ENCODE measurements at regions not wholly inside any gene's neighbourhood (a gene's known extent, or its start where the extent isn't known, plus 50 kb on each side); places are given as distances from the start of the nearest gene placed in this dataset.

DNA sequence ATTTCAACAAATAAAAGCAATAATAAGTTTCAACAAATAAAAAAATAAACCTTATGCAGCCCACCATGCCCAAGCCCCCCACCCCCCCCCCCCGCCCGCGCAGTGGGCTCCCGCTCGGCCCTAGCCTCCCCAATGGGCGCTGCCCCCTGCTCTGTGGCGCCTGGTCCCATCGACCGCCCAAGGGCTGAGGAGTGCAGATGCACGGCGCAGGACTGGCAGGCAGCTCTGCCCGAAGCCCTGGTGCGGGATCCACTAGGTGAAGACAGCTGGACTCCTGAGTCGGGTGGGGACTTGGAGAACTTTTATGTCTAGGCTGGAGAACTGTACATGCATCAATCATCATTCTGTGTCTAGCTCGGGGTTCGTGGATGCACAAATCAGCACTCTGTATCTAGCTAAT, 779.6 kb downstream of the DACH1 start:
- peaks cover 3% of the 10 kb centered on the region for H3K4me1 Mint-ChIP-seq (ENCODE audit: low read depth)
- TF ChIP-seq, protein P1, sequence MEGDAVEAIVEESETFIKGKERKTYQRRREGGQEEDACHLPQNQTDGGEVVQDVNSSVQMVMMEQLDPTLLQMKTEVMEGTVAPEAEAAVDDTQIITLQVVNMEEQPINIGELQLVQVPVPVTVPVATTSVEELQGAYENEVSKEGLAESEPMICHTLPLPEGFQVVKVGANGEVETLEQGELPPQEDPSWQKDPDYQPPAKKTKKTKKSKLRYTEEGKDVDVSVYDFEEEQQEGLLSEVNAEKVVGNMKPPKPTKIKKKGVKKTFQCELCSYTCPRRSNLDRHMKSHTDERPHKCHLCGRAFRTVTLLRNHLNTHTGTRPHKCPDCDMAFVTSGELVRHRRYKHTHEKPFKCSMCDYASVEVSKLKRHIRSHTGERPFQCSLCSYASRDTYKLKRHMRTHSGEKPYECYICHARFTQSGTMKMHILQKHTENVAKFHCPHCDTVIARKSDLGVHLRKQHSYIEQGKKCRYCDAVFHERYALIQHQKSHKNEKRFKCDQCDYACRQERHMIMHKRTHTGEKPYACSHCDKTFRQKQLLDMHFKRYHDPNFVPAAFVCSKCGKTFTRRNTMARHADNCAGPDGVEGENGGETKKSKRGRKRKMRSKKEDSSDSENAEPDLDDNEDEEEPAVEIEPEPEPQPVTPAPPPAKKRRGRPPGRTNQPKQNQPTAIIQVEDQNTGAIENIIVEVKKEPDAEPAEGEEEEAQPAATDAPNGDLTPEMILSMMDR (IDR thresholded peaks at IDR 0.05; ENCODE audit: unreplicated experiment), result no peak
- H3K36me3 Mint-ChIP-seq (ENCODE audit: insufficient read depth), result no peaks in the 10 kb centered on the region
- peaks cover 9% of the 10 kb centered on the region for H3K9me3 Mint-ChIP-seq (ENCODE audit: low read depth)
- DNase-seq (ENCODE audit: low spot score, unreplicated experiment), result no peak
- no peak overlapping the region for H3K27ac Mint-ChIP-seq
- H3K4me3 Mint-ChIP-seq (ENCODE audit: low read depth), result no peak overlapping the region
- H3K27me3 Mint-ChIP-seq, result no peaks in the 10 kb centered on the region

DNA sequence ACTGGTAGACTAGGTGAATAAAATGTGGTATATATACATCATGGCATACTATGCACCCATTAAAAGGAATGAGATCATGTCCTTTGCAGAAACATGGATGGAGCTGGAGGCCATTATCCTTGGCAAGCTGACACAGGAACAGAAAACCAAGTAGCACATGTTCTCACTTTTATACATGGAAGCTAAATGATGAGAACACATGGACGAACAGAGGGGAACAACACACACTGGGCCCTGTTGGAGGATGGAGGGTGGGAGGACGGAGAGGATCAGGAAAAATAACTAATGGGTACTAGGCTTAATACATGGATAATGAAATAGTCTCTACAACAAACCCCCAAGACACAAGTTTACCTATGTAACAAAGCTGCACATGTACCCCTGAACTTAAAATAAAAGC, 780.0 kb downstream of the DACH1 start:
- Mint-ChIP-seq H3K4me1 (ENCODE audit: low read depth) (peaks cover 3% of the 10 kb centered on the region), H3K36me3 (ENCODE audit: insufficient read depth) (no peaks in the 10 kb centered on the region), H3K9me3 (ENCODE audit: low read depth) (peaks cover 9% of the 10 kb centered on the region), H3K27ac (no peak overlapping the region), H3K4me3 (ENCODE audit: low read depth) (no peak overlapping the region), H3K27me3 (no peaks in the 10 kb centered on the region)
- TF ChIP-seq, protein P1 (IDR thresholded peaks at IDR 0.05; ENCODE audit: unreplicated experiment), result no peak
- DNase-seq (ENCODE audit: low spot score, unreplicated experiment), result no peak

- Mint-ChIP-seq H3K4me1 (ENCODE audit: low read depth) (peaks cover 3% of the 10 kb centered on the region), H3K36me3 (ENCODE audit: insufficient read depth) (no peaks in the 10 kb centered on the region), H3K27me3 (no peaks in the 10 kb centered on the region), H3K27ac (no peak overlapping the region), H3K9me3 (ENCODE audit: low read depth) (peaks cover 4% of the 10 kb centered on the region), H3K4me3 (ENCODE audit: low read depth) (no peak overlapping the region)
- no peak for DNase-seq (ENCODE audit: low spot score, unreplicated experiment)
- TF ChIP-seq, protein P1 (IDR thresholded peaks at IDR 0.05; ENCODE audit: unreplicated experiment), result no peak
Observed at GRCh38 chr13:71082631-71083030, 784.4 kb downstream of the DACH1 start.

GRCh38 chr13:71079638-71080037, 787.4 kb downstream of the DACH1 start:
- Mint-ChIP-seq H3K9me3 (ENCODE audit: low read depth) (no peaks in the 10 kb centered on the region), H3K27ac (no peak overlapping the region), H3K27me3 (no peaks in the 10 kb centered on the region), H3K4me1 (ENCODE audit: low read depth) (no peaks in the 10 kb centered on the region), H3K4me3 (ENCODE audit: low read depth) (no peak overlapping the region), H3K36me3 (ENCODE audit: insufficient read depth) (no peaks in the 10 kb centered on the region)
- DNase-seq (ENCODE audit: low spot score, unreplicated experiment), result no peak
- TF ChIP-seq, protein P1 (IDR thresholded peaks at IDR 0.05; ENCODE audit: unreplicated experiment), result no peak

GRCh38 chr13:71068041-71068440, 799.0 kb downstream of the DACH1 start:
- peaks cover 3% of the 10 kb centered on the region for H3K4me1 Mint-ChIP-seq (ENCODE audit: low read depth)
- H3K27me3 Mint-ChIP-seq, result no peaks in the 10 kb centered on the region
- no peak overlapping the region for H3K4me3 Mint-ChIP-seq (ENCODE audit: low read depth)
- no peaks in the 10 kb centered on the region for H3K36me3 Mint-ChIP-seq (ENCODE audit: insufficient read depth)
- no peak for DNase-seq (ENCODE audit: low spot score, unreplicated experiment)
- H3K9me3 Mint-ChIP-seq (ENCODE audit: low read depth), result peaks cover 12% of the 10 kb centered on the region
- H3K27ac Mint-ChIP-seq, result no peak overlapping the region
- TF ChIP-seq, protein P1 (IDR thresholded peaks at IDR 0.05; ENCODE audit: unreplicated experiment), result no peak

Data from progenitor cell of endocrine pancreas (in vitro differentiated cells).